ENCODE measurements at regions not wholly inside any gene's neighbourhood (a gene's known extent, or its start where the extent isn't known, plus 50 kb on each side); places are given as distances from the start of the nearest gene placed in this dataset.
"Not testable (repeated sequence)": the region's sequence is repeated elsewhere in the genome, so short reads cannot be mapped to it uniquely, and the experiment has no call there.

GRCh38 chr3:75607996-75608395 is 56.1 kb upstream of the FRG2C start:
- not testable (repeated sequence) for TF ChIP-seq RAD21 (IDR thresholded peaks at IDR 0.05; ENCODE audit: low read length); MAZ (IDR thresholded peaks at IDR 0.05; ENCODE audit: borderline replicate concordance, low read depth, low read length)

All from IMR-90 (cell line).